OCI-LY3 (cell line): ENCODE measurements at regions not wholly inside any gene's neighbourhood (a gene's known extent, or its start where the extent isn't known, plus 50 kb on each side); places are given as distances from the start of the nearest gene placed in this dataset.

ENCODE experiments used
- EZH2phosphoT487 ChIP-seq: fragments of 200-600 bp; shearing (Covaris generic); IDR thresholded peaks from 2 replicates; pipeline ENCODE4 v1.6.1; 2018; ENCODE audit warnings: antibody characterized with exemption, mixed run types, low read depth
- TF ChIP-seq, protein P1 (sequence below): fragments of 200-600, 300-600 bp; sonication (generic); IDR thresholded peaks from 2 replicates; pipeline ENCODE4 v1.5.1; 2014; ENCODE audit warnings: antibody characterized with exemption, low read length, low read depth

DNA sequence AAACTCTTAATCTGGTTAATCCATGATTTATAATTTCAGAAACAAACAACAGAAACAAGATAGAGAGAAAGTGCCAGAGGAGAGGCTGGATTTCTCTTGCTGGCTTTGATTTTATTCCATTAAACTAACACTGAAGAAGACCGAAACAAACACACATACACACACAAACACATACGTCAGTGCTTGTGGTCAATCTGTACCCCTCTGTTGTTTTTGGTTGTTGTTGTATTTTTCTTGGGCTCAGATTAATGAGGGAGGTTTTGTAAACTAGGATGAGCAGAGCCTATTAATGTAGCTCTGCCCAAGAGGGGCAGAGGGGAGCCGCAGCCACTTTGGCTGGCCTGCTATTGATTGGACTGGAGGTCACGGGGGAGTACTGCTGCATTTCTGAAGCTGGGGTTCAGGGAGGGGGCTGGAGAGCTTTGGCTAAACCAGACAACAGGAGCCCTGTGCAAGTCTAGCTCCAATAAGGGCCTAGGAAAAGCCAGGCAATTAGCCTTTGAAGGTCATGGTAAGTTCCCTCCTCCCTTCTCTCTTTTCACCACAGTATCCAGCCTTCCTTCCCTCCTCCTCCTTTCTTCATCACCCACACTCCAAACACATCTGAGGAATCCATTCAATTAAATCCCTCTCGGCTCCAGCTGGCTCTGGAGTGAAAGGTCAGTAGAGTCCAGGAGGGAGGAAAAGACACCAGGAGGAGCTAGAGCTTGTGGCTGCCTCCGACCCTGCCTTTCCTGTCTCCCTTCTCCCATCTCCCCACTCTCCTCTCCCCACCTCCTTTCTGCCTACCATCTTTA, 344.1 kb upstream of the LMO3 start:
- TF ChIP-seq, protein P1, sequence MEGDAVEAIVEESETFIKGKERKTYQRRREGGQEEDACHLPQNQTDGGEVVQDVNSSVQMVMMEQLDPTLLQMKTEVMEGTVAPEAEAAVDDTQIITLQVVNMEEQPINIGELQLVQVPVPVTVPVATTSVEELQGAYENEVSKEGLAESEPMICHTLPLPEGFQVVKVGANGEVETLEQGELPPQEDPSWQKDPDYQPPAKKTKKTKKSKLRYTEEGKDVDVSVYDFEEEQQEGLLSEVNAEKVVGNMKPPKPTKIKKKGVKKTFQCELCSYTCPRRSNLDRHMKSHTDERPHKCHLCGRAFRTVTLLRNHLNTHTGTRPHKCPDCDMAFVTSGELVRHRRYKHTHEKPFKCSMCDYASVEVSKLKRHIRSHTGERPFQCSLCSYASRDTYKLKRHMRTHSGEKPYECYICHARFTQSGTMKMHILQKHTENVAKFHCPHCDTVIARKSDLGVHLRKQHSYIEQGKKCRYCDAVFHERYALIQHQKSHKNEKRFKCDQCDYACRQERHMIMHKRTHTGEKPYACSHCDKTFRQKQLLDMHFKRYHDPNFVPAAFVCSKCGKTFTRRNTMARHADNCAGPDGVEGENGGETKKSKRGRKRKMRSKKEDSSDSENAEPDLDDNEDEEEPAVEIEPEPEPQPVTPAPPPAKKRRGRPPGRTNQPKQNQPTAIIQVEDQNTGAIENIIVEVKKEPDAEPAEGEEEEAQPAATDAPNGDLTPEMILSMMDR: no peak
- no peak for TF ChIP-seq EZH2phosphoT487
